ENCODE measurements at regions not wholly inside any gene's neighbourhood (a gene's known extent, or its start where the extent isn't known, plus 50 kb on each side); places are given as distances from the start of the nearest gene placed in this dataset.
A peak's percentile ranks its signal among the peaks of the same experiment; 100 is the strongest.

DNA sequence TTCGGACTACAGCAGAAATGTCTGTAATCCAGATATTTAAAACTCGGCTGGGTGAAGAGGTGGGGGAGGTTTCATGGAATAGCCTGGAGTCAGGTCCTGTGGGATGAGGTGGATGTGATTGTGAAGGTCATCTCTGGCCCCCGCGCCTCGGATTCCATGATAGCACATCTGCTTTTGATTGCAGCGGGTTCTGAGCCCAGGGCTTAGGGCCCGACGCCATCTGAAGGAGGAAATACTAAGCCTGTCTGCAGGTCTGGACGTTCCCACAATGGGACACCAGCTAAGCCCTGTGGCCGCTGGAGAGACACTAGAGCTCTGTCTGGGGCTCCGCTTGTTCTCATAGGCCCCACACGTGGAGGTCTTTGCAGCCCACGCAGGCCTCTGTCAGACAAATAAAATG is 328.7 kb downstream of the CXCL12 start:
- no peaks in the 10 kb centered on the region for H3K9me3 ChIP-seq (ENCODE audit: severe bottlenecking)
- no peak for TF ChIP-seq CTCF (IDR thresholded peaks at IDR 0.05; ENCODE audit: poor library complexity, severe bottlenecking)
- H3K36me3 ChIP-seq (ENCODE audit: low read depth), result no peaks in the 10 kb centered on the region
- peaks cover 3% of the 10 kb centered on the region for H3K4me1 ChIP-seq (ENCODE audit: insufficient read depth, poor library complexity, severe bottlenecking)
- H3K4me3 ChIP-seq (ENCODE audit: severe bottlenecking), result no peak overlapping the region
- no peak for DNase-seq (ENCODE audit: low spot score)
- H3K27ac ChIP-seq (ENCODE audit: poor library complexity, severe bottlenecking), result no peak overlapping the region
- ATAC-seq (ENCODE audit: low read depth), result no peak
- no peaks in the 10 kb centered on the region for H3K27me3 ChIP-seq (ENCODE audit: insufficient read depth, poor library complexity, severe bottlenecking)

- no peak overlapping the region for H3K4me3 ChIP-seq (ENCODE audit: severe bottlenecking)
- no peak for TF ChIP-seq CTCF (IDR thresholded peaks at IDR 0.05; ENCODE audit: poor library complexity, severe bottlenecking)
- H3K36me3 ChIP-seq (ENCODE audit: low read depth), result no peaks in the 10 kb centered on the region
- H3K9me3 ChIP-seq (ENCODE audit: severe bottlenecking), result no peaks in the 10 kb centered on the region
- no peak for ATAC-seq (ENCODE audit: low read depth)
- no peak for DNase-seq (ENCODE audit: low spot score)
- no peaks in the 10 kb centered on the region for H3K27me3 ChIP-seq (ENCODE audit: insufficient read depth, poor library complexity, severe bottlenecking)
- peaks cover 3% of the 10 kb centered on the region for H3K4me1 ChIP-seq (ENCODE audit: insufficient read depth, poor library complexity, severe bottlenecking)
- no peak overlapping the region for H3K27ac ChIP-seq (ENCODE audit: poor library complexity, severe bottlenecking)
Observed at GRCh38 chr10:44054046-44054445, 330.9 kb downstream of the CXCL12 start.

GRCh38 chr10:44053391-44053790 is 331.5 kb downstream of the CXCL12 start:
- Histone ChIP-seq H3K4me3 (ENCODE audit: severe bottlenecking) (no peak overlapping the region), H3K4me1 (ENCODE audit: insufficient read depth, poor library complexity, severe bottlenecking) (peaks cover 3% of the 10 kb centered on the region), H3K9me3 (ENCODE audit: severe bottlenecking) (no peaks in the 10 kb centered on the region), H3K27ac (ENCODE audit: poor library complexity, severe bottlenecking) (no peak overlapping the region), H3K36me3 (ENCODE audit: low read depth) (no peaks in the 10 kb centered on the region), H3K27me3 (ENCODE audit: insufficient read depth, poor library complexity, severe bottlenecking) (no peaks in the 10 kb centered on the region)
- DNase-seq (ENCODE audit: low spot score) (no peak), ATAC-seq (ENCODE audit: low read depth) (no peak)
- TF ChIP-seq CTCF (IDR thresholded peaks at IDR 0.05; ENCODE audit: poor library complexity, severe bottlenecking), result no peak

DNA sequence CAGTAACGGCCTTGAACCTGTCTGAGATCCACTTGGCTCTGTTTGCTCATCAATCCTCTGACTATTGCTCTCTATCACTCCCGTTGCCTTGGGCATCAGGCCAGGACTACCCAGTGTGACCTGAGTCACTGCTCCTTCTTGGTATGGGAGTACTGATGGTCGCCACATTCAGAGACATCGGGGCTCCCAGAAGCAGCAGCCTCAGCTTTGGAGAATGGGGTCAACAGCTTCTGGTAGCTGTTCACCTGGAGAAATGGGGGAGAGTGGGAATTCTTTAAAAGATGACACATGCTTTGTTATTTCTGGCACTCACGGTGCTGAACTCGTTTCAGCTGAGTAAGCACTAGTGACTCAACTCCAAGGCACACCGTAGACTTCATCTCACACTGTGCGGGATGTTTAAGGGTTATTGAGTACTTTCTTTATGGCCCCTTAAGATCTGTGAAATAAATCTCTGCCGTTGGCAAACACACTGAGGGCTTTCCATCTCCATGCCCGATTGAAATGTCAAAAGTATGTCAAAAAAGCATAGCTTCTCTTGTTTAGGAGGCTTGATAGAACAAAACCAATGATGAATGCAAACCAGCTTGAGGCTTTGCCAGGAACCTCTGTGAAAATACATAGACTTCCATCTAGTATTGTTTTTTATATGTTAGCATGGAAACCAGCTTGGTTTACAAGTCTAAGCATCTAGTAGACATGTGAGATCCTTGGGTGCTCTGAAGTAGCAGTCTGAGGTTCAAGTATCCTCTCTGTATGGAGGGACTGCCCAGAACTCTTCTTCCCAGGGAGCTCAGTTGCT is 333.1 kb downstream of the CXCL12 start:
- no peak for TF ChIP-seq CTCF (IDR thresholded peaks at IDR 0.05; ENCODE audit: poor library complexity, severe bottlenecking)
- peak; percentile 94 for ATAC-seq (ENCODE audit: low read depth)
- Histone ChIP-seq H3K4me1 (ENCODE audit: insufficient read depth, poor library complexity, severe bottlenecking) (peaks cover 3% of the 10 kb centered on the region), H3K27me3 (ENCODE audit: insufficient read depth, poor library complexity, severe bottlenecking) (no peaks in the 10 kb centered on the region), H3K9me3 (ENCODE audit: severe bottlenecking) (no peaks in the 10 kb centered on the region), H3K36me3 (ENCODE audit: low read depth) (no peaks in the 10 kb centered on the region), H3K4me3 (ENCODE audit: severe bottlenecking) (no peak overlapping the region), H3K27ac (ENCODE audit: poor library complexity, severe bottlenecking) (no peak overlapping the region)
- no peak for DNase-seq (ENCODE audit: low spot score)

- no peak overlapping the region for H3K27ac ChIP-seq (ENCODE audit: poor library complexity, severe bottlenecking)
- H3K4me3 ChIP-seq (ENCODE audit: severe bottlenecking), result no peak overlapping the region
- ATAC-seq (ENCODE audit: low read depth), result no peak
- no peaks in the 10 kb centered on the region for H3K36me3 ChIP-seq (ENCODE audit: low read depth)
- no peak for TF ChIP-seq CTCF (IDR thresholded peaks at IDR 0.05; ENCODE audit: poor library complexity, severe bottlenecking)
- no peaks in the 10 kb centered on the region for H3K9me3 ChIP-seq (ENCODE audit: severe bottlenecking)
- H3K4me1 ChIP-seq (ENCODE audit: insufficient read depth, poor library complexity, severe bottlenecking), result peaks cover 3% of the 10 kb centered on the region
- no peaks in the 10 kb centered on the region for H3K27me3 ChIP-seq (ENCODE audit: insufficient read depth, poor library complexity, severe bottlenecking)
- DNase-seq (ENCODE audit: low spot score), result no peak
Observed at GRCh38 chr10:44051091-44051490, 333.8 kb downstream of the CXCL12 start.

Measured in RWPE2 (cell line).